ENCODE measurements at regions not wholly inside any gene's neighbourhood (a gene's known extent, or its start where the extent isn't known, plus 50 kb on each side); places are given as distances from the start of the nearest gene placed in this dataset.

DNA sequence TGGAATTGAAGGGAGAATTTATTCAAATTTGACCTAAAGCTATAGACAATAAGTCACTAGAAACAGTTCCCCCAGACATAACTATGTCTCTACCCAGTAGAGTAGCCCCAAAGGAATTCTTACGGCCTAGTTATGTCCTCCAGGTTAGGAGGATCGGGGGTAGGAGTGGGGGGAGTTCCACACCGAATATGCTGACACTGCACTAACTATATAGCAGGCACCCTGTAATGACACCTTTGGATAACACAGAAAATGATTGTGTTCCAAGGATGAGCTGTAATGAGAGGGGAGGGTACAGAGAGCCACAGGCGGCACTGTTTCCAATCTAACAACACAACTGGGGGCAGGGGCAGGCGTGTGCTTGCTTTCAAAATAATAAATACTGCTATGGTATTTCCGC lies 376.2 kb upstream of the RORA start:
- Mint-ChIP-seq H3K9me3 (peaks cover 4% of the 10 kb centered on the region), H3K4me3 (no peak overlapping the region), H3K27me3 (ENCODE audit: low read depth) (no peaks in the 10 kb centered on the region), H3K36me3 (no peaks in the 10 kb centered on the region), H3K27ac (no peak overlapping the region), H3K4me1 (no peaks in the 10 kb centered on the region)
- ATAC-seq: no peak
- TF ChIP-seq NR2C2 (CRISPR knock-in tag; IDR thresholded peaks at IDR 0.05) (no peak), ATF1 (CRISPR knock-in tag; IDR thresholded peaks at IDR 0.05) (no peak), TCF7 (CRISPR knock-in tag; IDR thresholded peaks at IDR 0.05; ENCODE audit: low read depth) (no peak), ELF4 (CRISPR knock-in tag; IDR thresholded peaks at IDR 0.05; ENCODE audit: low read depth) (no peak), FOXK1 (CRISPR knock-in tag; IDR thresholded peaks at IDR 0.05) (no peak), SOX15 (CRISPR knock-in tag; IDR thresholded peaks at IDR 0.05) (no peak), KAT7 (CRISPR knock-in tag; IDR thresholded peaks at IDR 0.05; ENCODE audit: borderline replicate concordance) (no peak), ZNF121 (CRISPR knock-in tag; IDR thresholded peaks at IDR 0.05) (no peak), SMAD3 (CRISPR knock-in tag; IDR thresholded peaks at IDR 0.05; ENCODE audit: borderline replicate concordance) (no peak), ZNF317 (CRISPR knock-in tag; IDR thresholded peaks at IDR 0.05; ENCODE audit: borderline replicate concordance, low read depth) (no peak), RELA (CRISPR knock-in tag; IDR thresholded peaks at IDR 0.05; ENCODE audit: borderline replicate concordance) (no peak)
- TF ChIP-seq, protein P1, sequence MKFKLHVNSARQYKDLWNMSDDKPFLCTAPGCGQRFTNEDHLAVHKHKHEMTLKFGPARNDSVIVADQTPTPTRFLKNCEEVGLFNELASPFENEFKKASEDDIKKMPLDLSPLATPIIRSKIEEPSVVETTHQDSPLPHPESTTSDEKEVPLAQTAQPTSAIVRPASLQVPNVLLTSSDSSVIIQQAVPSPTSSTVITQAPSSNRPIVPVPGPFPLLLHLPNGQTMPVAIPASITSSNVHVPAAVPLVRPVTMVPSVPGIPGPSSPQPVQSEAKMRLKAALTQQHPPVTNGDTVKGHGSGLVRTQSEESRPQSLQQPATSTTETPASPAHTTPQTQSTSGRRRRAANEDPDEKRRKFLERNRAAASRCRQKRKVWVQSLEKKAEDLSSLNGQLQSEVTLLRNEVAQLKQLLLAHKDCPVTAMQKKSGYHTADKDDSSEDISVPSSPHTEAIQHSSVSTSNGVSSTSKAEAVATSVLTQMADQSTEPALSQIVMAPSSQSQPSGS (CRISPR knock-in tag; IDR thresholded peaks at IDR 0.05; ENCODE audit: borderline replicate concordance, low read depth): no peak
- TF ChIP-seq, protein P2, sequence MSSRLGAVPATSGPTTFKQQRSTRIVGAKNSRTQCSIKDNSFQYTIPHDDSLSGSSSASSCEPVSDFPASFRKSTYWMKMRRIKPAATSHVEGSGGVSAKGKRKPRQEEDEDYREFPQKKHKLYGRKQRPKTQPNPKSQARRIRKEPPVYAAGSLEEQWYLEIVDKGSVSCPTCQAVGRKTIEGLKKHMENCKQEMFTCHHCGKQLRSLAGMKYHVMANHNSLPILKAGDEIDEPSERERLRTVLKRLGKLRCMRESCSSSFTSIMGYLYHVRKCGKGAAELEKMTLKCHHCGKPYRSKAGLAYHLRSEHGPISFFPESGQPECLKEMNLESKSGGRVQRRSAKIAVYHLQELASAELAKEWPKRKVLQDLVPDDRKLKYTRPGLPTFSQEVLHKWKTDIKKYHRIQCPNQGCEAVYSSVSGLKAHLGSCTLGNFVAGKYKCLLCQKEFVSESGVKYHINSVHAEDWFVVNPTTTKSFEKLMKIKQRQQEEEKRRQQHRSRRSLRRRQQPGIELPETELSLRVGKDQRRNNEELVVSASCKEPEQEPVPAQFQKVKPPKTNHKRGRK (CRISPR knock-in tag; IDR thresholded peaks at IDR 0.05; ENCODE audit: borderline replicate concordance): no peak
- TF ChIP-seq, protein P3, sequence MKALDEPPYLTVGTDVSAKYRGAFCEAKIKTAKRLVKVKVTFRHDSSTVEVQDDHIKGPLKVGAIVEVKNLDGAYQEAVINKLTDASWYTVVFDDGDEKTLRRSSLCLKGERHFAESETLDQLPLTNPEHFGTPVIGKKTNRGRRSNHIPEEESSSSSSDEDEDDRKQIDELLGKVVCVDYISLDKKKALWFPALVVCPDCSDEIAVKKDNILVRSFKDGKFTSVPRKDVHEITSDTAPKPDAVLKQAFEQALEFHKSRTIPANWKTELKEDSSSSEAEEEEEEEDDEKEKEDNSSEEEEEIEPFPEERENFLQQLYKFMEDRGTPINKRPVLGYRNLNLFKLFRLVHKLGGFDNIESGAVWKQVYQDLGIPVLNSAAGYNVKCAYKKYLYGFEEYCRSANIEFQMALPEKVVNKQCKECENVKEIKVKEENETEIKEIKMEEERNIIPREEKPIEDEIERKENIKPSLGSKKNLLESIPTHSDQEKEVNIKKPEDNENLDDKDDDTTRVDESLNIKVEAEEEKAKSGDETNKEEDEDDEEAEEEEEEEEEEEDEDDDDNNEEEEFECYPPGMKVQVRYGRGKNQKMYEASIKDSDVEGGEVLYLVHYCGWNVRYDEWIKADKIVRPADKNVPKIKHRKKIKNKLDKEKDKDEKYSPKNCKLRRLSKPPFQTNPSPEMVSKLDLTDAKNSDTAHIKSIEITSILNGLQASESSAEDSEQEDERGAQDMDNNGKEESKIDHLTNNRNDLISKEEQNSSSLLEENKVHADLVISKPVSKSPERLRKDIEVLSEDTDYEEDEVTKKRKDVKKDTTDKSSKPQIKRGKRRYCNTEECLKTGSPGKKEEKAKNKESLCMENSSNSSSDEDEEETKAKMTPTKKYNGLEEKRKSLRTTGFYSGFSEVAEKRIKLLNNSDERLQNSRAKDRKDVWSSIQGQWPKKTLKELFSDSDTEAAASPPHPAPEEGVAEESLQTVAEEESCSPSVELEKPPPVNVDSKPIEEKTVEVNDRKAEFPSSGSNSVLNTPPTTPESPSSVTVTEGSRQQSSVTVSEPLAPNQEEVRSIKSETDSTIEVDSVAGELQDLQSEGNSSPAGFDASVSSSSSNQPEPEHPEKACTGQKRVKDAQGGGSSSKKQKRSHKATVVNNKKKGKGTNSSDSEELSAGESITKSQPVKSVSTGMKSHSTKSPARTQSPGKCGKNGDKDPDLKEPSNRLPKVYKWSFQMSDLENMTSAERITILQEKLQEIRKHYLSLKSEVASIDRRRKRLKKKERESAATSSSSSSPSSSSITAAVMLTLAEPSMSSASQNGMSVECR (CRISPR knock-in tag; IDR thresholded peaks at IDR 0.05; ENCODE audit: borderline replicate concordance): no peak
- TF ChIP-seq, protein P4, sequence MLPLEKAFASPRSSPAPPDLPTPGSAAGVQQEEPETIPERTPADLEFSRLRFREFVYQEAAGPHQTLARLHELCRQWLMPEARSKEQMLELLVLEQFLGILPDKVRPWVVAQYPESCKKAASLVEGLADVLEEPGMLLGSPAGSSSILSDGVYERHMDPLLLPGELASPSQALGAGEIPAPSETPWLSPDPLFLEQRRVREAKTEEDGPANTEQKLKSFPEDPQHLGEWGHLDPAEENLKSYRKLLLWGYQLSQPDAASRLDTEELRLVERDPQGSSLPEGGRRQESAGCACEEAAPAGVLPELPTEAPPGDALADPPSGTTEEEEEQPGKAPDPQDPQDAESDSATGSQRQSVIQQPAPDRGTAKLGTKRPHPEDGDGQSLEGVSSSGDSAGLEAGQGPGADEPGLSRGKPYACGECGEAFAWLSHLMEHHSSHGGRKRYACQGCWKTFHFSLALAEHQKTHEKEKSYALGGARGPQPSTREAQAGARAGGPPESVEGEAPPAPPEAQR (CRISPR knock-in tag; IDR thresholded peaks at IDR 0.05): no peak
- TF ChIP-seq, protein P5, sequence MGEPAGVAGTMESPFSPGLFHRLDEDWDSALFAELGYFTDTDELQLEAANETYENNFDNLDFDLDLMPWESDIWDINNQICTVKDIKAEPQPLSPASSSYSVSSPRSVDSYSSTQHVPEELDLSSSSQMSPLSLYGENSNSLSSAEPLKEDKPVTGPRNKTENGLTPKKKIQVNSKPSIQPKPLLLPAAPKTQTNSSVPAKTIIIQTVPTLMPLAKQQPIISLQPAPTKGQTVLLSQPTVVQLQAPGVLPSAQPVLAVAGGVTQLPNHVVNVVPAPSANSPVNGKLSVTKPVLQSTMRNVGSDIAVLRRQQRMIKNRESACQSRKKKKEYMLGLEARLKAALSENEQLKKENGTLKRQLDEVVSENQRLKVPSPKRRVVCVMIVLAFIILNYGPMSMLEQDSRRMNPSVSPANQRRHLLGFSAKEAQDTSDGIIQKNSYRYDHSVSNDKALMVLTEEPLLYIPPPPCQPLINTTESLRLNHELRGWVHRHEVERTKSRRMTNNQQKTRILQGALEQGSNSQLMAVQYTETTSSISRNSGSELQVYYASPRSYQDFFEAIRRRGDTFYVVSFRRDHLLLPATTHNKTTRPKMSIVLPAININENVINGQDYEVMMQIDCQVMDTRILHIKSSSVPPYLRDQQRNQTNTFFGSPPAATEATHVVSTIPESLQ (CRISPR knock-in tag; IDR thresholded peaks at IDR 0.05): no peak
- POLR2A ChIA-PET: no interaction called here
- CTCF ChIA-PET: no interaction called here
- DNase-seq (ENCODE audit: low spot score): no peak

All from WTC11 (cell line).